Kidney epithelial cell (primary cell): ENCODE measurements at regions not wholly inside any gene's neighbourhood (a gene's known extent, or its start where the extent isn't known, plus 50 kb on each side); places are given as distances from the start of the nearest gene placed in this dataset.

Experiments used
- DNase-seq: peaks from one replicate; pipeline ENCODE4 v3.0.0-alpha.2; 2010; ENCODE audit warnings: low read depth
- H3K27me3 ChIP-seq: 2 replicates; pipeline ENCODE4 v1.6.0; 2011; ENCODE audit warnings: low read length; ENCODE audit not compliant: control insufficient read depth, insufficient read depth
- H3K36me3 ChIP-seq: 2 replicates; pipeline ENCODE4 v1.5.1; 2011; ENCODE audit warnings: low read length; ENCODE audit not compliant: control insufficient read depth, insufficient read depth
- H3K4me3 ChIP-seq: 2 replicates; pipeline ENCODE4 v1.5.1; 2011; ENCODE audit warnings: low read depth, mild to moderate bottlenecking, control low read depth, low read length
- CTCF ChIP-seq: IDR thresholded peaks from 2 replicates; pipeline ENCODE4 v1.5.1; 2011; ENCODE audit warnings: mild to moderate bottlenecking, moderate library complexity, low read length, control low read depth, inconsistent platforms; ENCODE audit not compliant: insufficient read depth, poor library complexity, severe bottlenecking

- Histone ChIP-seq H3K27me3 (peaks cover 62% of the 10 kb centered on the region), H3K36me3 (no peaks in the 10 kb centered on the region), H3K4me3 (no peak overlapping the region)
- no peak for TF ChIP-seq CTCF
- DNase-seq, result no peak
Observed at GRCh38 chr5:88144219-88145001, 124.2 kb downstream of the TMEM161B start.

GRCh38 chr5:88143693-88144218 is 124.9 kb downstream of the TMEM161B start:
- no peak for TF ChIP-seq CTCF
- H3K36me3 ChIP-seq, result no peaks in the 10 kb centered on the region
- no peak overlapping the region for H3K4me3 ChIP-seq
- no peak for DNase-seq
- H3K27me3 ChIP-seq, result peaks cover 59% of the 10 kb centered on the region

GRCh38 chr5:88142886-88143692 is 125.6 kb downstream of the TMEM161B start:
- no peaks in the 10 kb centered on the region for H3K36me3 ChIP-seq
- DNase-seq, result no peak
- H3K4me3 ChIP-seq, result no peak overlapping the region
- TF ChIP-seq CTCF, result no peak
- peaks cover 59% of the 10 kb centered on the region for H3K27me3 ChIP-seq

- peaks cover 59% of the 10 kb centered on the region for H3K27me3 ChIP-seq
- no peaks in the 10 kb centered on the region for H3K36me3 ChIP-seq
- H3K4me3 ChIP-seq, result no peak overlapping the region
- no peak for TF ChIP-seq CTCF
- DNase-seq, result no peak
Observed at GRCh38 chr5:88142636-88142885, 126.1 kb downstream of the TMEM161B start.

- Histone ChIP-seq H3K27me3 (peaks cover 57% of the 10 kb centered on the region), H3K36me3 (no peaks in the 10 kb centered on the region), H3K4me3 (peak overlapping the region; percentile 34)
- TF ChIP-seq CTCF, result peak; percentile 66
- DNase-seq, result peak; percentile 80
Observed at GRCh38 chr5:88140856-88141752, 127.5 kb downstream of the TMEM161B start.
